ENCODE measurements at regions not wholly inside any gene's neighbourhood (a gene's known extent, or its start where the extent isn't known, plus 50 kb on each side); places are given as distances from the start of the nearest gene placed in this dataset.

DNA sequence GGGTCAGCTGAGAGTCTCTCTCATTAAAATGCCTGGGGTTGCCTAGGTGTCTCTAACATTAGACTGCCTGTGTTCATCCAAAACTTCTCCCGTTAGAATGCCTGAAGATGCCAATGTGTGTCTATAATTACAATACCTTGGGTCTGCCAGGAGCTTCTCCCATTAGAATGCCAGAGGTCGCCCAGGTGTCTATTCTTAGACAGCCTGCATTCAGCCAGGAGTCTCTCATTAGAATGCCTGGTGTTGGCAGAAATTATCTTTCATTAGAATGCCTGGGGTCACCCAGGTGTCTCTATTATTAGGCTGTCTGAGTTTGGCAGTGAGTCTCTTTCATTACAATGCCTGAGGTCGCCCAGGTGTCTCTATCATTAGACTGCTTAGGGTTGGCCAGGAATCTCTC is 1560.2 kb downstream of the UQCRFS1 start:
- intact Hi-C loops (cut with DNase I) = no loop called here
- no peak for DNase-seq

DNA sequence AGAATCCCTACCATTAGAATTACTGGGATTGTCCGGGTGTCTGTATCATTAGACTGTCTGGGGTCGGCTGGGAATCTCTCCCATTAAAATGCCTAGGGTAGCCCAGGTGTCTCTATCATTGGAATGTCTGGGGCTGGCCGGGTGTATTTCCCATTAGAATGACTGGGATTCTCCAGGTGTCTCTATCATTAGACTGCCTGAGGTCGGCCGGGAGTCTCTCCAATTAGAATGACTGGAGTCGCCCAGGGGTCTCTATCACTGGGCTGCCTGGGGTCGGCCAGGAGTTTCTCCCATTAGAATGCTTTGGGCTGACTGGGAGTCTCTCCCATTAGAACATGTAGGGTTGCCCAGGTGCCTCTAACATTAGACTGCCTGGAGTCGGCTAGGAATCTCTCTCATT is 1560.7 kb downstream of the UQCRFS1 start:
- no peak for DNase-seq
- intact Hi-C loops (cut with DNase I) = no loop called here

DNA sequence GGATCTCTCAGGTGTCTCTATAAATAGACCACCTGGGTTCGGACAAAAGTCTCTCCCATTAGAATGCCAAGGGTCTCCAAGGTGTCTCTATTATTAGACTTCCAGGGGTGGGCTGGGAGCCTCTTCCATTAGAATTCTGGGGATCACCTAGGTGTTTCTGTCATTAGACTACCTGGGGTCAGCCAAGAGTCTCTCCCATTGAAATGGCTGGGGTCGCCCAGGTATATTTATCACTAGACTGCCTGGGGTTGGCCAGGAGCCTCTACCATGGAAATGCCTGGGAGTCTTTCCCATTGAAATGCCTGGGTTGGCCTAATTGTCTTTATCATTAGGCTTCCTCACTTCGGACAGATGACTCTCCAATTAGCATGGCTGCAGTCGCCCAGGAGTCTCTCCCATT is 1565.5 kb downstream of the UQCRFS1 start:
- DNase-seq = no peak
- intact Hi-C loops (cut with DNase I) = no loop called here

DNA sequence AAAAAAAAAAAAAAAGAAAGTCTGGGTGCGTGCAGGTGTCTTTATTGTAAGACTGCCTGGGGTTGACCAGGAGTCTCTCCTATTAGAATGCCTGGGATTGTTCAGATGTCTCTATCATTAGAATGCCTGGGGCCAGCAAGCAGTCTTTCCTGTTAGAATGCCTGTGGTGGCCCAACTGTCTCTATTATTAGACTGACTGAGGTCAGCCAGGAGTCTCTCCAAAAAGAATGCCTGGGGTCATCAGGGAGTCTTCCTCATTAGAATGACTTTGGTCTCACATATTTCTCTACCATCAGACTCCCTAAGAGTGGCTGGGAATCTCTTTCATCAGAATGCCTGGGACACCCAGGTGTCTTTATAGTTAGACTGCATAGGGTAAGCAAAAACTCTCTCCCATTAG is 1577.5 kb downstream of the UQCRFS1 start:
- no peak for DNase-seq
- intact Hi-C loops (cut with DNase I) = no loop called here

DNA sequence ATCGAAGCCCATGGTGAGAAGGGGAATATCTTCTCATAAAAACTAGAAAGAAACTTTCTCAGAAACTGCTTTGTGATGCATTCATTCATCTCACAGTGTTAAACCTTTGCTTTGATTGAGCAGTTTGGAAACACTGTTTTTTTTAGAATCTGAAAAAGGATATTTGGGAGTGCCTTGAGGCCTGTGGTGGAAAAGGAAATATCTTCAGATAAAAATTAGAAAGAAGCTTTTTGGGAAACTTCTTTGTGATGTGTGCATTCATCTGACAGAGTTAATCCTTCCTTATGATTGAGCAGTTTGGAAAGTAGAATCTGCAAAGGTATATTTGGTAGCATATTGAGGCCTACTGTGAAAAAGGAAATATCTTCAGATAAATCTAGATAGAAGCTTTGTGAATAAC is 1594.9 kb downstream of the UQCRFS1 start:
- intact Hi-C loops (cut with DNase I) = no loop called here
- DNase-seq = no peak

DNA sequence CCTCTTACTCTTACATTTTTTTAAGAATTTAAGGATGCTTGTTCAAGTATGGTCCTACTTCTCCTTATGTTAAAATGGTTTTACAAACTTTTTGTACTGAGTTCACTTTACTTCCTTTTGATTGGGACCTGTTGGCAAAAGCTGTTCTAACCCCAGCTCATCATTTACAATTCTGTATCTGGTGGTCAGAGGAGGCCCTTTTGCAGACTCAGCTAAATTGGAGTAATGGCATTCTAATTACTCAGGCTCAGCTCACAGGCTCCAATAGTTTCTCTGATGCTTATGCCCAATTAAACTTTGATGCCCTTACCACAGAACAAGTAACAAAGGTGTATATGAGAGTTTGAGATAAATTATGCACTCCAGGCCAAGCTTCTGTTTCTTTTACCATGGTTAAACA is 1632.0 kb downstream of the UQCRFS1 start:
- no peak for DNase-seq
- intact Hi-C loops (cut with DNase I) = no loop called here
